Thyroid gland (tissue), 4 donors: ENCODE measurements at regions not wholly inside any gene's neighbourhood (a gene's known extent, or its start where the extent isn't known, plus 50 kb on each side); places are given as distances from the start of the nearest gene placed in this dataset.

ENCODE experiments used
- CTCF ChIP-seq, 6 experiments: fragments of 200-600 bp in 3 of 6; fragments of 450-650 bp in 3 of 6; sonication (generic) in 3 of 6; IDR thresholded peaks; one replicate each; pipeline ENCODE4 v1.5.1; 2016 to 2019; ENCODE audit warnings: antibody characterized with exemption in 6 of 6, mild to moderate bottlenecking in 2 of 6, inconsistent platforms in 1 of 6, moderate library complexity in 1 of 6
- POLR2A ChIP-seq, 2 donors: fragments of 450-650 bp; IDR thresholded peaks; one replicate each; pipeline ENCODE4 v1.6.1; 2017; ENCODE audit warnings: antibody characterized with exemption in 2 of 2, mild to moderate bottlenecking in 2 of 2, moderate library complexity in 1 of 2

- TF ChIP-seq CTCF (IDR thresholded peaks at IDR 0.05) = no peak
- TF ChIP-seq POLR2A (IDR thresholded peaks at IDR 0.05) = no peak
Observed at GRCh38 chr18:31230495-31230894, 67.8 kb upstream of the DSC1 start.
